Upper lobe of right lung (tissue), 1 donor: ENCODE measurements at regions not wholly inside any gene's neighbourhood (a gene's known extent, or its start where the extent isn't known, plus 50 kb on each side); places are given as distances from the start of the nearest gene placed in this dataset.

Experiments
- ATAC-seq: fragments of 200-7000 bp; cut with Tn5 transposase; one replicate; pipeline ENCODE4 v1.9.1; 2020; ENCODE audit warnings: mild to moderate bottlenecking, moderate library complexity
- DNase-seq: peaks from one replicate; pipeline ENCODE4 v3.0.0-alpha.2; 2020
- H3K27ac ChIP-seq: fragments of 200-600 bp; one replicate; pipeline ENCODE4 v1.8.0; 2022
- H3K27me3 ChIP-seq: fragments of 200-600 bp; one replicate; pipeline ENCODE4 v1.8.0; 2022; ENCODE audit warnings: mild to moderate bottlenecking
- H3K36me3 ChIP-seq: fragments of 200-600 bp; one replicate; pipeline ENCODE4 v1.8.0; 2022
- H3K4me1 ChIP-seq: fragments of 200-600 bp; one replicate; pipeline ENCODE4 v1.8.0; 2022
- H3K4me3 ChIP-seq: fragments of 200-600 bp; one replicate; pipeline ENCODE4 v1.8.0; 2022; ENCODE audit warnings: mild to moderate bottlenecking
- H3K9me3 ChIP-seq: fragments of 200-600 bp; one replicate; pipeline ENCODE4 v1.8.0; 2022
- CTCF ChIP-seq: fragments of 200-600 bp; IDR thresholded peaks from one replicate; pipeline ENCODE4 v1.8.0; 2022; ENCODE audit warnings: antibody characterized with exemption
- intact Hi-C: fragments of 100-400 bp; cut with DNase I; formaldehyde crosslinking; loops from one replicate; pipeline ENCODE4 v1.11.0; 2022
- donor health status: DM: no; HTN: yes; CAD: no; lungs with severe emphysema.

GRCh38 chr4:58553679-58554078 is 1443.5 kb upstream of the IGFBP7 start:
- no peak for ATAC-seq
- Histone ChIP-seq H3K4me3 (no peak overlapping the region), H3K36me3 (no peaks in the 10 kb centered on the region), H3K9me3 (no peaks in the 10 kb centered on the region), H3K4me1 (no peaks in the 10 kb centered on the region), H3K27ac (no peak overlapping the region), H3K27me3 (no peaks in the 10 kb centered on the region)
- DNase-seq: no peak
- intact Hi-C loops: no loop called here
- no peak for TF ChIP-seq CTCF

GRCh38 chr4:58553031-58553430 is 1442.8 kb upstream of the IGFBP7 start:
- Histone ChIP-seq H3K9me3 (no peaks in the 10 kb centered on the region), H3K4me3 (no peak overlapping the region), H3K4me1 (no peaks in the 10 kb centered on the region), H3K27ac (no peak overlapping the region), H3K36me3 (no peaks in the 10 kb centered on the region), H3K27me3 (no peaks in the 10 kb centered on the region)
- DNase-seq (no peak), ATAC-seq (no peak)
- intact Hi-C loops: no loop called here
- no peak for TF ChIP-seq CTCF

DNA sequence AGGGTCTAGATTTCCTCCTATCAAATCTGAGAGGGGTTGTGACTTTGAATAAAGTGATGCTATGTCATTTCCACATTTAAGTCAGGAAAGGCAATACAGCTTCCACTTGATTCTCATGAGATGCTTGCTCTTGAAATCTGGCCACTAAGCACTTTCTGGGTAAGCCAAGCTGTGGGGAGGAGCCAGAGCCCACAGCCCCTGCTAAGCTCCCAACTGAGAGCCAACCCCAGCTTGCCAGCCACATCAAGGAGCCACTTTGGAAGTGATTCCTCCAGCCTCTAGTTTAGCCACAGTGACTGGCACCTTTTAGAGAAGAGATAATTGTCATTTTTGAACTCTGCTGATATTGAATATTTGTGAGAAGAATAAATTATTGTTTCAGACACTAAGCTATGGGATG is 1441.5 kb upstream of the IGFBP7 start:
- Histone ChIP-seq H3K36me3 (no peaks in the 10 kb centered on the region), H3K27me3 (no peaks in the 10 kb centered on the region), H3K4me1 (no peaks in the 10 kb centered on the region), H3K4me3 (no peak overlapping the region), H3K27ac (no peak overlapping the region), H3K9me3 (no peaks in the 10 kb centered on the region)
- intact Hi-C loops: no loop called here
- no peak for DNase-seq
- TF ChIP-seq CTCF: no peak
- no peak for ATAC-seq

GRCh38 chr4:58543465-58543864 is 1433.3 kb upstream of the IGFBP7 start:
- Histone ChIP-seq H3K27me3 (no peaks in the 10 kb centered on the region), H3K27ac (no peak overlapping the region), H3K9me3 (no peaks in the 10 kb centered on the region), H3K36me3 (no peaks in the 10 kb centered on the region), H3K4me3 (no peak overlapping the region), H3K4me1 (no peaks in the 10 kb centered on the region)
- intact Hi-C loops: no loop called here
- no peak for TF ChIP-seq CTCF
- DNase-seq (no peak), ATAC-seq (no peak)

DNA sequence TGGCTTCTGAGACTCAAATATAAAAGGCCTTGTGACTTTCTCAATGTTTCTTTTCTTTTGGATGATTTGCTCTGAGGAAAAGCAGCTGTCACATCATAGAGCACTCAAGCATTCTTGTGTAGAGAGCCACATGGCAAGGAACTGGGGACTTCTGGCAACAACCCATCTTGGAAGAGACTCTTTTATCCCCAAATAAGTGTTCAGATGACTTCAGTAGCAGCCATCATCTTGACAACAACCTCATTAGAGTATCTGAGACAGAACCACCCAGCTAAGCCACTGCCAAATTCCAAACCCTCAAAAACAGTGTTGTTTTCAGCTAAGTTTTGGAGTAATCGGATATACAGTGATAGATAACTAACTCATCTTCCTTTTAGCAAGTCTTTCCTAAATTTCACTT is 1431.7 kb upstream of the IGFBP7 start:
- H3K27me3 ChIP-seq: no peaks in the 10 kb centered on the region
- no peak for TF ChIP-seq CTCF
- no peak overlapping the region for H3K27ac ChIP-seq
- no peak overlapping the region for H3K4me3 ChIP-seq
- no peak for ATAC-seq
- no peaks in the 10 kb centered on the region for H3K4me1 ChIP-seq
- no peaks in the 10 kb centered on the region for H3K36me3 ChIP-seq
- H3K9me3 ChIP-seq: no peaks in the 10 kb centered on the region
- intact Hi-C loops: no loop called here
- no peak for DNase-seq

DNA sequence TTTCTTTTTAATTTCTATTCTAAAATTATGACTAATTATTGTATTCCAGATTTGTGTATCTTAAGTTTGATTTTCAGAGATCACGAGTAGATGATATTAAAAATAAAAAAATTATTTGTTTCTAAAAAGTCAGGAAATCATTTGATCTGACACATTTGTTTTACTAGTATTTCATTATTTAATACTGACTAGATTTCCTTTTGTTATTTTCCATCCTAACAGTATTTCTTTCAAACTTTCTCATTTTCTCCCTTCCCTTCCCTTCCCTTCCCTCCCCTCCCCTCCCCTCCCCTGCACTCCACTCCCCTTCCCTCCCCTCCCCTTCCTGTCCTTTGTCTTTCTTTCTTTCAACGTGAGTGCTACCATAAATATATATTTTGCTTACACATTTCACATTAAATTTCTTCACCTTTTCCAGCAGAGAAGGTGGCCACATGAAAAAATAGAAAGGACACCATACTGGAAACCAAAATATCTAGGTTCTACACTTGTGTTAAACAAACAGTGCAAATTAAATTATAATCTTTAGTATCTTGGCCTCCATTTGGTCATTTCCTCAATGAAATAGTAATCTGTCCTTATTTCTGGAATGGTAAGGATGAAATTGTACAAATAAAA is 1412.7 kb upstream of the IGFBP7 start:
- no peak for DNase-seq
- intact Hi-C loops: no loop called here
- Histone ChIP-seq H3K27ac (no peak overlapping the region), H3K4me3 (no peak overlapping the region), H3K36me3 (no peaks in the 10 kb centered on the region), H3K4me1 (no peaks in the 10 kb centered on the region), H3K27me3 (no peaks in the 10 kb centered on the region), H3K9me3 (no peaks in the 10 kb centered on the region)
- no peak for ATAC-seq
- TF ChIP-seq CTCF: no peak
